ENCODE measurements at regions not wholly inside any gene's neighbourhood (a gene's known extent, or its start where the extent isn't known, plus 50 kb on each side); places are given as distances from the start of the nearest gene placed in this dataset.
"Not testable (repeated sequence)": the region's sequence is repeated elsewhere in the genome, so short reads cannot be mapped to it uniquely, and the experiment has no call there.

GRCh38 chr6:145081677-145082076 lies 653.6 kb downstream of the EPM2A start:
- in situ Hi-C loops (cut with HindIII; ENCODE audit: low pct_unique_long_range_greater_than_20kb, low sequenced_read_pairs): no loop called here
- no peak for DNase-seq (ENCODE audit: low read depth, low spot score)

- in situ Hi-C loops (cut with HindIII; ENCODE audit: low pct_unique_long_range_greater_than_20kb, low sequenced_read_pairs): no loop called here
Observed at GRCh38 chr6:145082359-145082758, 653.0 kb downstream of the EPM2A start.

GRCh38 chr6:145086197-145086596 lies 649.1 kb downstream of the EPM2A start:
- DNase-seq (ENCODE audit: low read depth, low spot score): peak; percentile 9
- in situ Hi-C loops (cut with HindIII; ENCODE audit: low pct_unique_long_range_greater_than_20kb, low sequenced_read_pairs): no loop called here

More at GRCh38 chr6:145082359-145082758, 653.0 kb downstream of the EPM2A start:
- no peak for DNase-seq (ENCODE audit: low read depth, low spot score)

GRCh38 chr6:145087034-145087433 lies 648.3 kb downstream of the EPM2A start:
- no peak for DNase-seq (ENCODE audit: low read depth, low spot score)
- in situ Hi-C loops (cut with HindIII; ENCODE audit: low pct_unique_long_range_greater_than_20kb, low sequenced_read_pairs): no loop called here

GRCh38 chr6:145090801-145091585 lies 644.3 kb downstream of the EPM2A start:
- in situ Hi-C loops (cut with HindIII; ENCODE audit: low pct_unique_long_range_greater_than_20kb, low sequenced_read_pairs): no loop called here
- no peak for DNase-seq (ENCODE audit: low read depth, low spot score)

GRCh38 chr6:145091586-145092142 lies 643.7 kb downstream of the EPM2A start:
- in situ Hi-C loops (cut with HindIII; ENCODE audit: low pct_unique_long_range_greater_than_20kb, low sequenced_read_pairs): no loop called here
- no peak for DNase-seq (ENCODE audit: low read depth, low spot score)

- DNase-seq (ENCODE audit: low read depth, low spot score): no peak
- in situ Hi-C loops (cut with HindIII; ENCODE audit: low pct_unique_long_range_greater_than_20kb, low sequenced_read_pairs): no loop called here
Observed at GRCh38 chr6:145092554-145092953, 642.8 kb downstream of the EPM2A start.

- no peak for DNase-seq (ENCODE audit: low read depth, low spot score)
- in situ Hi-C loops (cut with HindIII; ENCODE audit: low pct_unique_long_range_greater_than_20kb, low sequenced_read_pairs): no loop called here
Observed at GRCh38 chr6:145093226-145093625, 642.1 kb downstream of the EPM2A start.

- in situ Hi-C loops (cut with HindIII; ENCODE audit: low pct_unique_long_range_greater_than_20kb, low sequenced_read_pairs): no loop called here
- no peak for DNase-seq (ENCODE audit: low read depth, low spot score)
Observed at GRCh38 chr6:145096846-145097245, 638.5 kb downstream of the EPM2A start.

- DNase-seq (ENCODE audit: low read depth, low spot score); in situ Hi-C loops (cut with HindIII; ENCODE audit: low pct_unique_long_range_greater_than_20kb, low sequenced_read_pairs): not testable (repeated sequence)
Observed at GRCh38 chr6:145098127-145098526, 637.2 kb downstream of the EPM2A start.

GRCh38 chr6:145099713-145100112 lies 635.6 kb downstream of the EPM2A start:
- DNase-seq (ENCODE audit: low read depth, low spot score): no peak
- in situ Hi-C loops (cut with HindIII; ENCODE audit: low pct_unique_long_range_greater_than_20kb, low sequenced_read_pairs): no loop called here

- in situ Hi-C loops (cut with HindIII; ENCODE audit: low pct_unique_long_range_greater_than_20kb, low sequenced_read_pairs): no loop called here
- no peak for DNase-seq (ENCODE audit: low read depth, low spot score)
Observed at GRCh38 chr6:145110109-145110508, 625.2 kb downstream of the EPM2A start.

GRCh38 chr6:145111407-145111806 lies 623.9 kb downstream of the EPM2A start:
- in situ Hi-C loops (cut with HindIII; ENCODE audit: low pct_unique_long_range_greater_than_20kb, low sequenced_read_pairs): not testable (repeated sequence)

GRCh38 chr6:145112711-145113148 lies 622.6 kb downstream of the EPM2A start:
- in situ Hi-C loops (cut with HindIII; ENCODE audit: low pct_unique_long_range_greater_than_20kb, low sequenced_read_pairs): no loop called here
- no peak for DNase-seq (ENCODE audit: low read depth, low spot score)

More at GRCh38 chr6:145111407-145111806, 623.9 kb downstream of the EPM2A start:
- DNase-seq (ENCODE audit: low read depth, low spot score): not testable (repeated sequence)

GRCh38 chr6:145115638-145116037 lies 619.7 kb downstream of the EPM2A start:
- in situ Hi-C loops (cut with HindIII; ENCODE audit: low pct_unique_long_range_greater_than_20kb, low sequenced_read_pairs): no loop called here
- no peak for DNase-seq (ENCODE audit: low read depth, low spot score)

GRCh38 chr6:145116591-145117178 lies 618.6 kb downstream of the EPM2A start:
- in situ Hi-C loops (cut with HindIII; ENCODE audit: low pct_unique_long_range_greater_than_20kb, low sequenced_read_pairs): no loop called here
- DNase-seq (ENCODE audit: low read depth, low spot score): no peak

GRCh38 chr6:145118224-145118623 lies 617.1 kb downstream of the EPM2A start:
- in situ Hi-C loops (cut with HindIII; ENCODE audit: low pct_unique_long_range_greater_than_20kb, low sequenced_read_pairs): no loop called here
- DNase-seq (ENCODE audit: low read depth, low spot score): no peak

GRCh38 chr6:145119081-145119480 lies 616.2 kb downstream of the EPM2A start:
- no peak for DNase-seq (ENCODE audit: low read depth, low spot score)
- in situ Hi-C loops (cut with HindIII; ENCODE audit: low pct_unique_long_range_greater_than_20kb, low sequenced_read_pairs): no loop called here

- DNase-seq (ENCODE audit: low read depth, low spot score): no peak
- in situ Hi-C loops (cut with HindIII; ENCODE audit: low pct_unique_long_range_greater_than_20kb, low sequenced_read_pairs): no loop called here
Observed at GRCh38 chr6:145132709-145133108, 602.6 kb downstream of the EPM2A start.
